Left lung (tissue), 4 donors: ENCODE measurements at regions not wholly inside any gene's neighbourhood (a gene's known extent, or its start where the extent isn't known, plus 50 kb on each side); places are given as distances from the start of the nearest gene placed in this dataset.

Experiments used
- ATAC-seq: fragments of 200-7000 bp; cut with Tn5 transposase; one replicate; pipeline ENCODE4 v1.9.1; 2020; ENCODE audit warnings: moderate library complexity
- DNase-seq, 4 donors: peaks; one replicate each; pipeline ENCODE4 v3.0.0-alpha.2; 2013 to 2020
- H3K27ac ChIP-seq, 2 donors: fragments of 200-600 bp; sonication (generic) in 1 of 2; one replicate each; pipeline versions ENCODE4 v1.5.0 to v1.8.0; 2020 to 2021
- H3K27me3 ChIP-seq, 2 donors: fragments of 200-600 bp; sonication (generic) in 1 of 2; one replicate each; pipeline versions ENCODE4 v1.5.0 to v1.8.0; 2020 to 2021
- H3K36me3 ChIP-seq, 2 donors: fragments of 200-600 bp; sonication (generic) in 1 of 2; one replicate each; pipeline versions ENCODE4 v1.5.0 to v1.8.0; 2020 to 2021
- H3K4me1 ChIP-seq, 2 donors: fragments of 200-600 bp; one replicate each; pipeline ENCODE4 v1.8.0; 2021
- H3K4me3 ChIP-seq, 2 donors: fragments of 200-600 bp; sonication (generic) in 1 of 2; one replicate each; pipeline versions ENCODE4 v1.5.0 to v1.8.0; 2020 to 2021; ENCODE audit warnings: mild to moderate bottlenecking in 1 of 2
- H3K9me3 ChIP-seq, 2 donors: fragments of 200-600 bp; sonication (generic) in 1 of 2; one replicate each; pipeline versions ENCODE4 v1.5.0 to v1.8.0; 2020 to 2021
- intact Hi-C, 2 donors: fragments of 100-400 bp; cut with DNase I; formaldehyde crosslinking; loops; one replicate each; pipeline versions ENCODE4 v1.11.2 to v1.14.2; 2022
- TF ChIP-seq, protein P1 (sequence below), 2 donors: fragments of 200-600 bp; sonication (generic) in 1 of 2; IDR thresholded peaks; one replicate each; pipeline versions ENCODE4 v1.5.0 to v1.8.0; 2021; ENCODE audit warnings: antibody characterized with exemption in 2 of 2
- donor health status: DM: no; HTN: yes; CAD: no.
- donor health status: DM: no; HTN: no; CAD: no.

DNA sequence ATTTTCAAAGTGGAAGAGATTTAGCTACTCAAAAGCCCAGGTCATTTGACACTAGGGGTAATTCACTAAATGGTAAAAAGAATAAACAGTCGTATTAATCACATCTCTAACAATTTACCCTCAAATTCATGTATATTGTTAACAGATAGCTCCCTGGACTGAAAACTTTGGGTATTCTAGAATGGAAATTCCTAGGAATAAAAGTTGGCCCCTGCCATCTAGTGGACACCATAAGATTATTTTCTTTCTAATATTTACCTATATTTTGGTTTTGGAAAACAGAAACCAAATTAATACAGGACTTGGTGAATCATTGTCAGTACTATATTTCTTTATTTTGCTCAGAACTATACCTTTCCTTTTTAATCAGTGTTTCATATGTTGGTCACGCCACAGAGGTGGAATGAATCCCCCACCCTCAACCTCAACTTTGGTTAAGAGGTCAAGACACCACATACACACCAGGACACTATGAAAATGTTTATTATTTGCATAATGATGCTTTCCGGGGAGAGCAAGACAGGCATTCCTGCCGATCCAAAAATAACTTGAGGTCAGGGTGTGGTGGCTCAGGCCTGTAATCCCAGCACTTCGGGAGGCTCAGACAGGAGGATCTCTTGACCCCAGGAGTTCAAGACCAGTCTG, 96.2 kb upstream of the APOOL start:
- DNase-seq, result peak in 2 of 4 donors; percentile 0 to 13

GRCh38 chrX:84909151-84909550, 94.5 kb upstream of the APOOL start:
- TF ChIP-seq, protein P1, sequence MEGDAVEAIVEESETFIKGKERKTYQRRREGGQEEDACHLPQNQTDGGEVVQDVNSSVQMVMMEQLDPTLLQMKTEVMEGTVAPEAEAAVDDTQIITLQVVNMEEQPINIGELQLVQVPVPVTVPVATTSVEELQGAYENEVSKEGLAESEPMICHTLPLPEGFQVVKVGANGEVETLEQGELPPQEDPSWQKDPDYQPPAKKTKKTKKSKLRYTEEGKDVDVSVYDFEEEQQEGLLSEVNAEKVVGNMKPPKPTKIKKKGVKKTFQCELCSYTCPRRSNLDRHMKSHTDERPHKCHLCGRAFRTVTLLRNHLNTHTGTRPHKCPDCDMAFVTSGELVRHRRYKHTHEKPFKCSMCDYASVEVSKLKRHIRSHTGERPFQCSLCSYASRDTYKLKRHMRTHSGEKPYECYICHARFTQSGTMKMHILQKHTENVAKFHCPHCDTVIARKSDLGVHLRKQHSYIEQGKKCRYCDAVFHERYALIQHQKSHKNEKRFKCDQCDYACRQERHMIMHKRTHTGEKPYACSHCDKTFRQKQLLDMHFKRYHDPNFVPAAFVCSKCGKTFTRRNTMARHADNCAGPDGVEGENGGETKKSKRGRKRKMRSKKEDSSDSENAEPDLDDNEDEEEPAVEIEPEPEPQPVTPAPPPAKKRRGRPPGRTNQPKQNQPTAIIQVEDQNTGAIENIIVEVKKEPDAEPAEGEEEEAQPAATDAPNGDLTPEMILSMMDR (IDR thresholded peaks at IDR 0.05), result no peak
- H3K4me3 ChIP-seq, result no peak overlapping the region
- no peaks in the 10 kb centered on the region for H3K36me3 ChIP-seq
- no peak overlapping the region for H3K27ac ChIP-seq
- H3K9me3 ChIP-seq, result no peaks in the 10 kb centered on the region
- intact Hi-C loops, result no loop called here
- no peaks in the 10 kb centered on the region for H3K27me3 ChIP-seq
- no peaks in the 10 kb centered on the region for H3K4me1 ChIP-seq
- ATAC-seq (no peak), DNase-seq (no peak)

More for the DNA sequence above, 96.2 kb upstream of the APOOL start:
- Histone ChIP-seq H3K4me1 (no peaks in the 10 kb centered on the region), H3K27me3 (no peaks in the 10 kb centered on the region), H3K36me3 (no peaks in the 10 kb centered on the region), H3K4me3 (no peak overlapping the region), H3K9me3 (no peaks in the 10 kb centered on the region), H3K27ac (no peak overlapping the region)
- ATAC-seq, result no peak
- intact Hi-C loops, result no loop called here
- TF ChIP-seq, protein P1 (IDR thresholded peaks at IDR 0.05), result no peak

DNA sequence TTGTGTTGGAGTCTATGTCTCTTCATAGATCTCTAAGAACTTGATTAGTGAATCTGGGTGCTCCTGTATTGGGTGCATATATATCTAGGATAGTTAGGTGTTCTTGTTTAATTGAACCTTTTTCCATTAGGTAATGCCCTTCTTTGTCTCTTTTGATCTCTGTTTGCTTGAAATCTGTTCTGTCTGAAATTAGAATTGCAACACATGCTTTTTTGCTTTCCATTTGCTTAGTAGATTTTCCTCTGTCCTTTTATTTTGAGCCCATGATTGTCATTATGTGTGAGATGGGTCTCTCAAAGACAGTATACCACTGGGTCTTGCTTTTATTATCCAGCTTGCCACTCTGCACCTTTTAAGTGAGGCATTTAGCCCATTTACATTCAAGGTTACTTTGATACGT, 79.1 kb upstream of the APOOL start:
- DNase-seq, result no peak

DNA sequence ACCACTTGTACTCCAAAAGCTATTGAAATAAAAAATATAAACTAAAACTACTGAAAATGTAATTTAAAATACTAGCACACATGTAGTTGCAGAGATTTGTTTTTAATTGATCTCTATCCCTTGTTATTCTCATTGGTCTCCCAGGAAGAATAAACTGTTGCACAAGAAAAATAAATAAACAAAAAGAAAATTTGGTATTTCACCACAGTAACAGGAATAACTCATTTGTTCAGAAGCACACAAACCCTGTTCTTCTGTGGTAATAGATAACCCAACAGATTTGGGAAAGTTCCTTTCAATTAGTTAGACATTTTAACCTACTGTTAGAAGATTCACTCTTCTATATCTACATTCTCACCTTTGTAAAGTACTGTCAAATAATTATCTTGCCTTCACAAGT, 70.9 kb upstream of the APOOL start:
- ATAC-seq (no peak), DNase-seq (no peak)
- no peaks in the 10 kb centered on the region for H3K9me3 ChIP-seq
- intact Hi-C loops, result no loop called here
- no peak overlapping the region for H3K27ac ChIP-seq
- H3K4me3 ChIP-seq, result no peak overlapping the region
- H3K4me1 ChIP-seq, result no peaks in the 10 kb centered on the region
- TF ChIP-seq, protein P1 (IDR thresholded peaks at IDR 0.05), result no peak
- no peaks in the 10 kb centered on the region for H3K27me3 ChIP-seq
- H3K36me3 ChIP-seq, result no peaks in the 10 kb centered on the region

More for the DNA sequence above, 79.1 kb upstream of the APOOL start:
- TF ChIP-seq, protein P1 (IDR thresholded peaks at IDR 0.05), result no peak
- Histone ChIP-seq H3K36me3 (no peaks in the 10 kb centered on the region), H3K4me3 (no peak overlapping the region), H3K27ac (no peak overlapping the region), H3K4me1 (no peaks in the 10 kb centered on the region), H3K27me3 (no peaks in the 10 kb centered on the region), H3K9me3 (no peaks in the 10 kb centered on the region)
- intact Hi-C loops, result no loop called here
- ATAC-seq, result no peak

DNA sequence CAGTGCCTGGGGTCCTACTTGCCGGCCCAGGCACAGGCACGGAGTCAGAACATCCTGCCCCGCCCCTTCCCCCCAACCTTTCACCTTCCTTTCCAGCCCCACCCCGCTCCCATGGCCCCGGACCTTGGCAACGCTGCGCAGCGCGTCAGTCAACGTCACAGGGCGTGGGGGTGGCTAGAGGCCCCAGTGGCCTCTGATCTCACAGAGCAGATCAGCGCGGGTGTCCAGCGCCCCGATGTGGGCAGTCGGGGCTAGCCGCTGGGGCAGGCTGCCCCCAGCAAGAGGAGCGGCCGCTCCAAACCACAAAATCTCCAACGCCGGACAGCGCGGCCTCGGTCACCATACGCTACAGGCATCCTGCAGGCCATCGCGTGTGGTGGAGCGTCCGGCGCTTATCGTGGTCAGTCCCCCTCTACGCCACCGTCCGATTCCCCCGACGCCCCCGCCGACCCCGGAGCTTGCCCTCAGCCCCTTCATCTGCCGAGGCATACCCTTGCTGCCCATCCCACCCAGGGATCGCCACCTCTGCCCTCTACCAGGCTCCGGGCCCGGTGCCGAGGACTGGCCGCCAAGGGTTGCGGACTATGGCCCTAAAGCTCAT, 69.6 kb upstream of the APOOL start:
- Histone ChIP-seq H3K36me3 (no peaks in the 10 kb centered on the region), H3K4me1 (no peaks in the 10 kb centered on the region), H3K4me3 (no peak overlapping the region), H3K9me3 (no peaks in the 10 kb centered on the region), H3K27ac (no peak overlapping the region), H3K27me3 (no peaks in the 10 kb centered on the region)
- peak in 1 of 4 donors; percentile 47 for DNase-seq
- intact Hi-C loops, result no loop called here
- no peak for ATAC-seq
- TF ChIP-seq, protein P1 (IDR thresholded peaks at IDR 0.05), result no peak
